K562 (cell line): ENCODE measurements at regions not wholly inside any gene's neighbourhood (a gene's known extent, or its start where the extent isn't known, plus 50 kb on each side); places are given as distances from the start of the nearest gene placed in this dataset.

Experiments used
- CCAR2 ChIP-seq: fragments of 200-400 bp; formaldehyde crosslinking; IDR thresholded peaks from 2 replicates; pipeline ENCODE4 v1.6.1; 2017; ENCODE audit warnings: mild to moderate bottlenecking, low read depth, low read length
- CREB1 ChIP-seq, 2 experiments: sonication (generic) in 1 of 2; formaldehyde crosslinking in 1 of 2; IDR thresholded peaks; 2 replicates each; pipeline versions ENCODE4 v1.6.1 to v1.8.0; 2012 to 2022; ENCODE audit warnings: inconsistent platforms in 1 of 2, mild to moderate bottlenecking in 1 of 2, missing genetic modification reagents in 1 of 2, moderate library complexity in 1 of 2
- POLR2AphosphoS5 ChIP-seq: IDR thresholded peaks from 2 replicates; pipeline ENCODE4 v1.6.1; 2011; ENCODE audit warnings: mild to moderate bottlenecking, low read depth, low read length, moderate library complexity; ENCODE audit not compliant: control insufficient read depth, insufficient read depth
- STAT5B ChIP-seq: fragments of 250-450 bp; sonication (Bioruptor Pico); IDR thresholded peaks from 2 replicates; pipeline ENCODE4 v1.8.0; 2021; ENCODE audit warnings: mild to moderate bottlenecking, inconsistent platforms
- YY1 ChIP-seq, 3 experiments: IDR thresholded peaks; 2 replicates each; pipeline ENCODE4 v1.6.1; 2011; ENCODE audit warnings: low read length in 2 of 3, mild to moderate bottlenecking in 2 of 3, moderate library complexity in 2 of 3, borderline replicate concordance in 1 of 3, control low read depth in 1 of 3, low read depth in 1 of 3; ENCODE audit not compliant: insufficient read depth in 3 of 3, insufficient replicate concordance in 2 of 3, control insufficient read depth in 1 of 3, insufficient read length in 1 of 3; ENCODE audit errors: extremely low read depth in 1 of 3
- ZBED1 ChIP-seq: IDR thresholded peaks from 2 replicates; pipeline ENCODE4 v1.6.1; 2014
- ZNF23 ChIP-seq: fragments of 250-450 bp; sonication (Bioruptor Pico); IDR thresholded peaks from 2 replicates; pipeline ENCODE4 v1.4.0; 2020; ENCODE audit warnings: mild to moderate bottlenecking
- ZNF780A ChIP-seq: fragments of 250-450 bp; sonication (Bioruptor Pico); IDR thresholded peaks from 2 replicates; pipeline ENCODE4 v1.5.0; 2021; ENCODE audit warnings: mild to moderate bottlenecking
- ZSCAN29 ChIP-seq: fragments of 450-650 bp; IDR thresholded peaks from 2 replicates; pipeline ENCODE4 v1.6.1; 2017
- TF ChIP-seq, protein P1 (sequence below), 3 experiments: IDR thresholded peaks in 2 of 3; conservative IDR thresholded peaks in 1 of 3; 2 replicates each; pipeline ENCODE4 v1.5.1; 2011 to 2012; ENCODE audit warnings: low read length in 3 of 3, mild to moderate bottlenecking in 3 of 3, control low read depth in 2 of 3, improper control_type of control experiment in 1 of 3, inconsistent platforms in 1 of 3, low read depth in 1 of 3, mixed read lengths in 1 of 3, moderate library complexity in 1 of 3; ENCODE audit not compliant: insufficient read depth in 2 of 3
- TF ChIP-seq, protein P2 (sequence below): fragments of 450-650 bp; IDR thresholded peaks from 2 replicates; pipeline ENCODE4 v1.6.1; 2016; ENCODE audit warnings: low read depth, mild to moderate bottlenecking, moderate library complexity

DNA sequence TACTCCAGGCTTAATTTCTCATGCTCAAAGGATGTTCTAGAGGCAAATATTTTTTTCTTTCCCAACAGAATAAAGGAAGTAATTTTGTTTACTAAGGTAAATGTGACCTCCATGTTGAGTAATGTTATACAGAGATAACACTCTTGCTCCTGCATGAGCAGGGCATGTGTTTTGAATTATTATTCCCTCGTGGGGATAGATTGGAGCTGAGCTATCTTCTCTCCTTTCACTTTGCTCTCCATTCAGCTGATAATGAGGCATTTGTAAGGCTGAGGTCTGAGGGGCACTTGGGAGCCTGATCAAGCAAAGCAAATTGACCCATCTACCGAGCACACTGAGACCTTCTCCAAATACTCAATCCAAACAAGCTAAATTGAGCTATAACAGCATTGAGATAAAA is 50.7 kb upstream of the GHITM start:
- TF ChIP-seq ZNF780A (CRISPR knock-in tag): no peak
- TF ChIP-seq YY1 (IDR thresholded peaks at IDR 0.05; ENCODE audit: borderline replicate concordance in 1 of 3, control insufficient read depth in 1 of 3, extremely low read depth in 1 of 3, insufficient read depth in 3 of 3, insufficient read length in 1 of 3, insufficient replicate concordance in 2 of 3, low read depth in 1 of 3, low read length in 2 of 3): no peak
- TF ChIP-seq, protein P1, sequence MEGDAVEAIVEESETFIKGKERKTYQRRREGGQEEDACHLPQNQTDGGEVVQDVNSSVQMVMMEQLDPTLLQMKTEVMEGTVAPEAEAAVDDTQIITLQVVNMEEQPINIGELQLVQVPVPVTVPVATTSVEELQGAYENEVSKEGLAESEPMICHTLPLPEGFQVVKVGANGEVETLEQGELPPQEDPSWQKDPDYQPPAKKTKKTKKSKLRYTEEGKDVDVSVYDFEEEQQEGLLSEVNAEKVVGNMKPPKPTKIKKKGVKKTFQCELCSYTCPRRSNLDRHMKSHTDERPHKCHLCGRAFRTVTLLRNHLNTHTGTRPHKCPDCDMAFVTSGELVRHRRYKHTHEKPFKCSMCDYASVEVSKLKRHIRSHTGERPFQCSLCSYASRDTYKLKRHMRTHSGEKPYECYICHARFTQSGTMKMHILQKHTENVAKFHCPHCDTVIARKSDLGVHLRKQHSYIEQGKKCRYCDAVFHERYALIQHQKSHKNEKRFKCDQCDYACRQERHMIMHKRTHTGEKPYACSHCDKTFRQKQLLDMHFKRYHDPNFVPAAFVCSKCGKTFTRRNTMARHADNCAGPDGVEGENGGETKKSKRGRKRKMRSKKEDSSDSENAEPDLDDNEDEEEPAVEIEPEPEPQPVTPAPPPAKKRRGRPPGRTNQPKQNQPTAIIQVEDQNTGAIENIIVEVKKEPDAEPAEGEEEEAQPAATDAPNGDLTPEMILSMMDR (IDR thresholded peaks at IDR 0.05 in 2 of 3, conservative IDR thresholded peaks at IDR 0.05 in 1 of 3; ENCODE audit: insufficient read depth in 2 of 3, low read depth in 1 of 3, low read length in 3 of 3): no peak
- TF ChIP-seq CREB1 (IDR thresholded peaks at IDR 0.05): no peak
- no peak for TF ChIP-seq CREB1 (CRISPR knock-in tag; IDR thresholded peaks at IDR 0.05)
- no peak for TF ChIP-seq CCAR2
- no peak for TF ChIP-seq ZBED1
- TF ChIP-seq ZNF23 (CRISPR knock-in tag): no peak
- TF ChIP-seq, protein P2, sequence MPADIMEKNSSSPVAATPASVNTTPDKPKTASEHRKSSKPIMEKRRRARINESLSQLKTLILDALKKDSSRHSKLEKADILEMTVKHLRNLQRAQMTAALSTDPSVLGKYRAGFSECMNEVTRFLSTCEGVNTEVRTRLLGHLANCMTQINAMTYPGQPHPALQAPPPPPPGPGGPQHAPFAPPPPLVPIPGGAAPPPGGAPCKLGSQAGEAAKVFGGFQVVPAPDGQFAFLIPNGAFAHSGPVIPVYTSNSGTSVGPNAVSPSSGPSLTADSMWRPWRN: no peak
- no peak for TF ChIP-seq STAT5B (CRISPR knock-in tag)
- TF ChIP-seq ZSCAN29: no peak
- TF ChIP-seq POLR2AphosphoS5: no peak
